HG02973 (cell line): ENCODE measurements at regions not wholly inside any gene's neighbourhood (a gene's known extent, or its start where the extent isn't known, plus 50 kb on each side); places are given as distances from the start of the nearest gene placed in this dataset.

Experiments used
- ATAC-seq: cut with Tn5 transposase; IDR thresholded peaks from one replicate; pipeline ENCODE4 v1.9.1; 2021; ENCODE audit warnings: moderate library complexity; ENCODE audit not compliant: unreplicated experiment

- ATAC-seq, result no peak
Observed at GRCh38 chr4:123496421-123496820, 99.8 kb downstream of the SPRY1 start.

GRCh38 chr4:123497340-123497739, 100.7 kb downstream of the SPRY1 start:
- ATAC-seq, result no peak

GRCh38 chr4:123501733-123502132, 105.1 kb downstream of the SPRY1 start:
- ATAC-seq, result no peak

GRCh38 chr4:123503698-123504363, 107.2 kb downstream of the SPRY1 start:
- no peak for ATAC-seq

GRCh38 chr4:123505095-123506010, 108.8 kb downstream of the SPRY1 start:
- ATAC-seq, result peak; percentile 53

- no peak for ATAC-seq
Observed at GRCh38 chr4:123506011-123506695, 109.6 kb downstream of the SPRY1 start.

GRCh38 chr4:123507376-123507775, 110.8 kb downstream of the SPRY1 start:
- ATAC-seq, result no peak

GRCh38 chr4:123510221-123510620, 113.6 kb downstream of the SPRY1 start:
- no peak for ATAC-seq

GRCh38 chr4:123510659-123511058, 114.1 kb downstream of the SPRY1 start:
- no peak for ATAC-seq

- no peak for ATAC-seq
Observed at GRCh38 chr4:123516576-123516975, 120.0 kb downstream of the SPRY1 start.

- no peak for ATAC-seq
Observed at GRCh38 chr4:123517176-123517575, 120.6 kb downstream of the SPRY1 start.

GRCh38 chr4:123517971-123518370, 121.4 kb downstream of the SPRY1 start:
- no peak for ATAC-seq

GRCh38 chr4:123520325-123520724, 123.7 kb downstream of the SPRY1 start:
- no peak for ATAC-seq

- ATAC-seq, result no peak
Observed at GRCh38 chr4:123522081-123522480, 125.5 kb downstream of the SPRY1 start.

GRCh38 chr4:123522646-123523045, 126.1 kb downstream of the SPRY1 start:
- ATAC-seq, result no peak

- no peak for ATAC-seq
Observed at GRCh38 chr4:123524958-123525628, 128.5 kb downstream of the SPRY1 start.

GRCh38 chr4:123526511-123526910, 129.9 kb downstream of the SPRY1 start:
- ATAC-seq, result no peak

- ATAC-seq, result no peak
Observed at GRCh38 chr4:123528501-123529277, 132.1 kb downstream of the SPRY1 start.

GRCh38 chr4:123529278-123529568, 132.6 kb downstream of the SPRY1 start:
- no peak for ATAC-seq

- no peak for ATAC-seq
Observed at GRCh38 chr4:123530357-123530756, 133.8 kb downstream of the SPRY1 start.
